SIG-M5 treated with dmso at 0.1 percent for 504 hours (cell line): ENCODE measurements at regions not wholly inside any gene's neighbourhood (a gene's known extent, or its start where the extent isn't known, plus 50 kb on each side); places are given as distances from the start of the nearest gene placed in this dataset.
"Not testable (repeated sequence)": the region's sequence is repeated elsewhere in the genome, so short reads cannot be mapped to it uniquely, and the experiment has no call there.

ENCODE experiments used
- DNase-seq: peaks from one replicate; lab custom pipeline; 2025; ENCODE audit not compliant: unreplicated experiment; lab: John Stamatoyannopoulos, UW

GRCh38 chr18:39326772-39327171 is 1761.2 kb upstream of the CELF4 start:
- DNase-seq, result no peak

GRCh38 chr18:39325973-39326372 is 1760.4 kb upstream of the CELF4 start:
- no peak for DNase-seq

GRCh38 chr18:39319141-39319540 is 1753.5 kb upstream of the CELF4 start:
- DNase-seq, result no peak

- no peak for DNase-seq
These were observed 1752.9 kb upstream of the CELF4 start for GRCh38 chr18:39318462-39318861.

- peak; percentile 57 for DNase-seq
These were observed 1752.4 kb upstream of the CELF4 start for GRCh38 chr18:39318008-39318407.

GRCh38 chr18:39314595-39314994 is 1749.0 kb upstream of the CELF4 start:
- DNase-seq, result no peak

GRCh38 chr18:39313992-39314391 is 1748.4 kb upstream of the CELF4 start:
- DNase-seq, result no peak

GRCh38 chr18:39311111-39311712 is 1745.6 kb upstream of the CELF4 start:
- DNase-seq, result no peak

GRCh38 chr18:39308931-39309521 is 1743.4 kb upstream of the CELF4 start:
- DNase-seq, result not testable (repeated sequence)

- DNase-seq, result no peak
These were observed 1740.2 kb upstream of the CELF4 start for GRCh38 chr18:39305766-39306165.

- DNase-seq, result no peak
These were observed 1736.9 kb upstream of the CELF4 start for GRCh38 chr18:39302481-39302880.

- no peak for DNase-seq
These were observed 1733.6 kb upstream of the CELF4 start for GRCh38 chr18:39299152-39299551.

- no peak for DNase-seq
These were observed 1731.6 kb upstream of the CELF4 start for GRCh38 chr18:39297225-39297624.

- DNase-seq, result no peak
These were observed 1730.8 kb upstream of the CELF4 start for GRCh38 chr18:39296293-39296888.

- no peak for DNase-seq
These were observed 1711.2 kb upstream of the CELF4 start for GRCh38 chr18:39276764-39277163.

GRCh38 chr18:39274535-39274934 is 1708.9 kb upstream of the CELF4 start:
- no peak for DNase-seq

GRCh38 chr18:39272230-39272629 is 1706.6 kb upstream of the CELF4 start:
- DNase-seq, result no peak

- DNase-seq, result no peak
These were observed 1706.1 kb upstream of the CELF4 start for GRCh38 chr18:39271654-39272053.

GRCh38 chr18:39260565-39260964 is 1695.0 kb upstream of the CELF4 start:
- DNase-seq, result no peak

GRCh38 chr18:39259736-39260135 is 1694.1 kb upstream of the CELF4 start:
- DNase-seq, result no peak

- DNase-seq, result no peak
These were observed 1678.6 kb upstream of the CELF4 start for GRCh38 chr18:39244242-39244641.

GRCh38 chr18:39241534-39241933 is 1675.9 kb upstream of the CELF4 start:
- DNase-seq, result no peak
